ENCODE measurements at regions not wholly inside any gene's neighbourhood (a gene's known extent, or its start where the extent isn't known, plus 50 kb on each side); places are given as distances from the start of the nearest gene placed in this dataset.
A peak's percentile ranks its signal among the peaks of the same experiment; 100 is the strongest.

GRCh38 chr2:65728477-65729180, 296.2 kb upstream of the SPRED2 start:
- H3K9me3 Mint-ChIP-seq (ENCODE audit: unreplicated experiment): no peaks in the 10 kb centered on the region
- no peak for TF ChIP-seq CTCF (IDR thresholded peaks at IDR 0.05; ENCODE audit: unreplicated experiment)
- no peak overlapping the region for H3K4me3 Mint-ChIP-seq (ENCODE audit: unreplicated experiment)
- peaks cover 7% of the 10 kb centered on the region for H3K4me1 Mint-ChIP-seq (ENCODE audit: insufficient read depth, unreplicated experiment)
- DNase-seq (ENCODE audit: unreplicated experiment): peak; percentile 57
- no peaks in the 10 kb centered on the region for H3K36me3 Mint-ChIP-seq (ENCODE audit: insufficient read depth, unreplicated experiment)
- H3K27me3 Mint-ChIP-seq (ENCODE audit: insufficient read depth, unreplicated experiment): no peaks in the 10 kb centered on the region
- ChIA-PET POLR2A (interaction anchor here (0.7 kb wide), 1 partner anchor 15 kb away, joined by 3 read pairs; no protein-coding TSS in a partner anchor), CTCF (no interaction called here)
- no TSS peak for BruUV-seq (replicated peaks)
- intact Hi-C loops (cut with micrococcal nuclease): no loop called here
- H3K27ac Mint-ChIP-seq (ENCODE audit: low read depth, unreplicated experiment): no peak overlapping the region

- H3K27me3 Mint-ChIP-seq (ENCODE audit: insufficient read depth, unreplicated experiment): no peaks in the 10 kb centered on the region
- no peak overlapping the region for H3K4me3 Mint-ChIP-seq (ENCODE audit: unreplicated experiment)
- no peaks in the 10 kb centered on the region for H3K36me3 Mint-ChIP-seq (ENCODE audit: insufficient read depth, unreplicated experiment)
- ChIA-PET CTCF (no interaction called here), POLR2A (interaction anchor here (0.7 to 1.0 kb wide), 2 partner anchors 16 to 706 kb away, joined by 3 to 5 read pairs; partner anchors contain the start of gene MEIS1)
- peaks cover 7% of the 10 kb centered on the region for H3K4me1 Mint-ChIP-seq (ENCODE audit: insufficient read depth, unreplicated experiment)
- no peaks in the 10 kb centered on the region for H3K9me3 Mint-ChIP-seq (ENCODE audit: unreplicated experiment)
- intact Hi-C loops (cut with micrococcal nuclease): no loop called here
- H3K27ac Mint-ChIP-seq (ENCODE audit: low read depth, unreplicated experiment): no peak overlapping the region
- DNase-seq (ENCODE audit: unreplicated experiment): no peak
- no TSS peak for BruUV-seq (replicated peaks)
- no peak for TF ChIP-seq CTCF (IDR thresholded peaks at IDR 0.05; ENCODE audit: unreplicated experiment)
Observed at GRCh38 chr2:65727816-65728215, 295.4 kb upstream of the SPRED2 start.

GRCh38 chr2:65727381-65727780, 295.0 kb upstream of the SPRED2 start:
- no peak for TF ChIP-seq CTCF (IDR thresholded peaks at IDR 0.05; ENCODE audit: unreplicated experiment)
- CTCF ChIA-PET: no interaction called here
- intact Hi-C loops (cut with micrococcal nuclease): no loop called here
- Mint-ChIP-seq H3K36me3 (ENCODE audit: insufficient read depth, unreplicated experiment) (no peaks in the 10 kb centered on the region), H3K27ac (ENCODE audit: low read depth, unreplicated experiment) (no peak overlapping the region), H3K4me1 (ENCODE audit: insufficient read depth, unreplicated experiment) (peaks cover 7% of the 10 kb centered on the region), H3K27me3 (ENCODE audit: insufficient read depth, unreplicated experiment) (no peaks in the 10 kb centered on the region), H3K4me3 (ENCODE audit: unreplicated experiment) (no peak overlapping the region), H3K9me3 (ENCODE audit: unreplicated experiment) (no peaks in the 10 kb centered on the region)
- POLR2A ChIA-PET: interaction anchor here (1.0 kb wide), 1 partner anchor 707 kb away, joined by 5 read pairs; the partner anchor contains the start of gene MEIS1
- no TSS peak for BruUV-seq (replicated peaks)
- DNase-seq (ENCODE audit: unreplicated experiment): no peak

- intact Hi-C loops (cut with micrococcal nuclease): loop anchor here (5.0 kb wide), 1 partner anchor 703 kb away; no protein-coding TSS in a partner anchor
- ChIA-PET POLR2A (interaction anchor here (0.8 to 1.1 kb wide), 2 partner anchors 9 to 259 kb away, joined by 3 read pairs; no protein-coding TSS in a partner anchor), CTCF (no interaction called here)
- no peaks in the 10 kb centered on the region for H3K36me3 Mint-ChIP-seq (ENCODE audit: insufficient read depth, unreplicated experiment)
- no peak overlapping the region for H3K4me3 Mint-ChIP-seq (ENCODE audit: unreplicated experiment)
- peaks cover 7% of the 10 kb centered on the region for H3K4me1 Mint-ChIP-seq (ENCODE audit: insufficient read depth, unreplicated experiment)
- no peaks in the 10 kb centered on the region for H3K9me3 Mint-ChIP-seq (ENCODE audit: unreplicated experiment)
- DNase-seq (ENCODE audit: unreplicated experiment): peak; percentile 24
- no peak overlapping the region for H3K27ac Mint-ChIP-seq (ENCODE audit: low read depth, unreplicated experiment)
- no TSS peak for BruUV-seq (replicated peaks)
- no peaks in the 10 kb centered on the region for H3K27me3 Mint-ChIP-seq (ENCODE audit: insufficient read depth, unreplicated experiment)
- no peak for TF ChIP-seq CTCF (IDR thresholded peaks at IDR 0.05; ENCODE audit: unreplicated experiment)
Observed at GRCh38 chr2:65724752-65725151, 292.4 kb upstream of the SPRED2 start.

Data from MCF 10A (cell line).